ENCODE measurements at regions not wholly inside any gene's neighbourhood (a gene's known extent, or its start where the extent isn't known, plus 50 kb on each side); places are given as distances from the start of the nearest gene placed in this dataset.

GRCh38 chr21:16287046-16287445 is 557.3 kb downstream of the USP25 start (continued):
- TF ChIP-seq EZH2phosphoT487 (IDR thresholded peaks at IDR 0.05; ENCODE audit: unreplicated experiment) (no peak), ZNF462 (CRISPR knock-in tag; IDR thresholded peaks at IDR 0.05) (no peak), POLR2AphosphoS5 (IDR thresholded peaks at IDR 0.05; ENCODE audit: low read depth) (no peak), STAT1 (IDR thresholded peaks at IDR 0.05; ENCODE audit: unreplicated experiment) (no peak), ZNF331 (CRISPR knock-in tag; IDR thresholded peaks at IDR 0.05; ENCODE audit: low read depth) (no peak), JUNB (IDR thresholded peaks at IDR 0.05; ENCODE audit: unreplicated experiment) (no peak)

- no peak for DNase-seq (ENCODE audit: low spot score)
- H3K4me3 Mint-ChIP-seq: no peak overlapping the region
- no peaks in the 10 kb centered on the region for H3K36me3 ChIP-seq (ENCODE audit: insufficient read depth)
Measured at GRCh38 chr21:16291296-16291695, 561.5 kb downstream of the USP25 start.

More at GRCh38 chr21:16291296-16291695, 561.5 kb downstream of the USP25 start:
- H3K27me3 Mint-ChIP-seq (ENCODE audit: insufficient read depth, low read depth, poor library complexity): no peaks in the 10 kb centered on the region
- no peak for ATAC-seq
- H2AFZ ChIP-seq: no peak overlapping the region
- TF ChIP-seq ETS1 (IDR thresholded peaks at IDR 0.05): no peak
- TF ChIP-seq NANOG (IDR thresholded peaks at IDR 0.05; ENCODE audit: borderline replicate concordance): no peak
- TF ChIP-seq POLR2AphosphoS5 (IDR thresholded peaks at IDR 0.05; ENCODE audit: low read depth): no peak
- TF ChIP-seq CTCF (conservative IDR thresholded peaks at IDR 0.05; ENCODE audit: low read depth in 2 of 2): no peak
- H4K20me1 ChIP-seq (replicated peaks; ENCODE audit: insufficient read depth): no peaks in the 10 kb centered on the region
- H3K27ac Mint-ChIP-seq: no peak overlapping the region
- H3K9me3 Mint-ChIP-seq: no peaks in the 10 kb centered on the region
- no peak overlapping the region for H3K4me3 ChIP-seq
- no peaks in the 10 kb centered on the region for H3K79me2 ChIP-seq (replicated peaks; ENCODE audit: insufficient read depth)
- no peak overlapping the region for H3K4me2 ChIP-seq
- H3K27ac ChIP-seq (ENCODE audit: low read depth): no peak overlapping the region
- H3K9me2 ChIP-seq (ENCODE audit: insufficient read depth): no peaks in the 10 kb centered on the region
- no peaks in the 10 kb centered on the region for H3K36me3 Mint-ChIP-seq (ENCODE audit: low read depth)
- no peaks in the 10 kb centered on the region for H3K4me1 Mint-ChIP-seq
- no peaks in the 10 kb centered on the region for H3K27me3 ChIP-seq (ENCODE audit: insufficient read depth)
- H3F3A ChIP-seq (replicated peaks; ENCODE audit: low read depth): no peaks in the 10 kb centered on the region
- no peaks in the 10 kb centered on the region for H3K4me1 ChIP-seq (ENCODE audit: insufficient read depth)

Data from GM23338 (cell line).